Epidermal melanocyte (primary cell): ENCODE measurements at regions not wholly inside any gene's neighbourhood (a gene's known extent, or its start where the extent isn't known, plus 50 kb on each side); places are given as distances from the start of the nearest gene placed in this dataset.

Experiments used
- DNase-seq: peaks from one replicate; pipeline ENCODE4 v3.0.0; 2011; ENCODE audit warnings: low spot score; ENCODE audit not compliant: insufficient read length

DNA sequence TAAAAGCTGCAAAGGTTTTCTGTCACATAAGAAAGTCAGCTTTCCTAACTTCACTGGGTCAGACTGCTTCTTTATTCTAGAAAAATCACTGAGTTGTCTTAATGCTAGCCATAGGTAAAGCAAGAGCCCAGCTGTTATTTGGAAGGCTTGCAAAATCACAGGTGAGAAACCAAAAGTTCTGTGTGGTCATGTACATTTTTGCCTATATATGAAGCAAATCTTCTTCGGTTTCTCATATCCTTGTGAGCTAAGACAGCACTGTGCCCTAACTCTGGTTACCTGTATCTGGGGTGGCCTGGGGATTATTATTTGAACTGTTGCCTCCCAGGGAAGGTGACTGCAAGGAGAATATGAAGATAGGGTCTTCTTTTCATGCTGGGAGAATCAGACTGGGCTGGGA is 444.9 kb upstream of the CLINT1 start:
- no peak for DNase-seq

DNA sequence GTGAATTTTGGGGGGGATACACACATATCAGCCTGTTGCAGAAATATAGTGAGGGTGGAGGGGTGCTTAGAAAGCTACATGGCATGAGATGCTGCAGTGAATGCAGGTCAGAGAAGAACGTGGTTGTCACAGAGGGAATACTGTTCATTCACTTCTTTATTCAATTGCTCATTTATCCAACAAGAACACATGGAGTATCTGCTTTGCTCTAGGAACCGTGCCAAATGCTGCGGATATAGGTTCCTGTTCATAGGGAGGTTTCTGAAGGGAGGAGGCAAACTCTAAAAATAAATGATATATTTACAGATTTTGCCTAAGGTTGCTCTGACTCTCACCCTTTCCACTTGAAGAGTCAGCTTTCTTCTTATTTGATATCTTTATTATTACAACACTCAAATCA is 444.3 kb upstream of the CLINT1 start:
- DNase-seq, result no peak

DNA sequence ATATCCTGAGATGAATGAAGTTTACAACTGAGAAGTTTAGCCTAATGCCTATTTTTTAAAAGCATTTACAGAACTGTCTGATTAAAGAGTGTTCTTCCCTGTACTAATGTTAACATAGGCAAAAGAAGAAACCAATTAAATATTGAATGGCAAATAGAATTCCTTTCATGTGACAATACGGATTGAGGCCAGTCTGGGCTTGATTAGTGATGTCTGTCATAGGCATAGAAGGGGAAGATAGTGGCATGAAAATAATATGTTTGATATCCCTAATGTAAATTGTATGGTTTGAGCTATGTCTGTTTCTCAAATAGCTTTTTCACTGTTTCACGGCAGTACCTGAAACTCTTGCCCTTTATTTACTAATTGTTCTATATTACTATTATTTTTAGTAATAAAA is 443.1 kb upstream of the CLINT1 start:
- no peak for DNase-seq

DNA sequence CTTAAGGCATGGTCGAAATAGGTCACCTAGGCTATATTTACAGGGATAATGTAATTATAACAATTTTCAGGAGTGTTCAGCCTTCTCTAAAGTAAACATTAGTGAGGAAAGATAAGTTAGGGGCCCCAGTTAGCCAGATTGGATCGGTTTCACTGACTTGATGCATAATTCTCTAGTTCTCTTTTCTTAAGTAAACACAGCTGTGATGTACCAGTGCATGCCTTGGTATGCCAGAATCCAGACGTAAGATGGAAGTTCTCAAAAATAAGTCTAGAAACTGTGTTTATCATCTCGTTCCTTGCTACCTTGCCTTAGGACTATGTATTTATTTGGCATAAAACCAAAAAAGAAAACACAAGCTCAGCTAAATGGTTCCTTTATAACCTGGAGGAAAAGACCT is 442.2 kb upstream of the CLINT1 start:
- no peak for DNase-seq

DNA sequence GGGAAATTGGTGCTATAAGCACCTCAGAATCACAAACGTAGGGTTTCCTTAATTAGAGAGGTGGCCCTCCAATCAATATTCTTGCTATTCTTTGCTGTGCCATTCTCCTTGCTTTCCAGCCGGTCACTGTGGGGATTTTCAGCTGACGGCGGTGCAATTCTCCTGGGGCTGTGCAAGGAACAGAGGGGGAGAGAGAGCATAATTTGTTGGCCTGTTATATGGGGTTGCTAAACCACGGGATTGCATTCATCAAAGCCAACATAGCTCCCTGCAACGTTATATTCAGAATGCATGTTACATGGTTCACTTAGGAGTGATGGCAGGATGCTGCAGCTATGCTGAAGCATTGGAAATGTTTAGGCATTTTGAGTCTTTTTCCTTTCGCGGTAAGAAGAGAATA is 441.3 kb upstream of the CLINT1 start:
- no peak for DNase-seq

GRCh38 chr5:158297002-158297527 is 438.1 kb upstream of the CLINT1 start:
- no peak for DNase-seq

DNA sequence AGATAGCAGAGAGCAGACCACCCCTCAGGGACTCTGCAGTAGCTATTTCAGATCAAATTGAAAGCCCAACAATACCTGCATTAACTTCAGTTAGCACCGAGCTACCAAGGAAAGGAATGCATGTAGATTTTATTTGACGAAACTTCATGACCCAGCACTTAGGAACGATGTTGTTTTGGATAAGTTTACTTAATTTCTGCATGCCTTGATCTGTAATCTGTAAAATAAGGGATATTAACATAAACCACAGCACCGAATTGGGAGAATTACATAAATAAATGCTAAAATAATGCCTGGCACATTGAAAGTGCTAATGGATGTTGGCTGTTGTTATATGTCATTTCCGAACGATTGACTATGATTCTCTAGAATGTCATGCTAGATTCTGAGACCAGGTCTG is 435.8 kb upstream of the CLINT1 start:
- no peak for DNase-seq

DNA sequence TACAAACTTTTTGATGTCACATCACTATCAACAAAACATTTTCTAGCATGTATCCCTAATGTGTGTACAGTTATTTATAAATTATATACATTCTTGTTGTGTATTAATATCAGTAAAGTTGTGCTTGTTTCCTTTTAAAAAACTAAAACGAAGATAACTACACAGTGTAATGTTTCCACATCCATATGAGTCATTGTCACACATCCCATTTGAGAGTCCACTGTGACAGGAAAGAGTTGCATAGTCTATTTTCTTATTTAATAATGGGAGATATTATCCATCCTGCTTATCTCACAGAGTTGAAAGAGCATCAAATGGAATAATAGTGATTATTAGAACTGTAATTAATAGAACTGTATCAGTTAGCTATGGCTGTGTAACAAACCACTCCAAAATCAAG is 434.0 kb upstream of the CLINT1 start:
- no peak for DNase-seq

DNA sequence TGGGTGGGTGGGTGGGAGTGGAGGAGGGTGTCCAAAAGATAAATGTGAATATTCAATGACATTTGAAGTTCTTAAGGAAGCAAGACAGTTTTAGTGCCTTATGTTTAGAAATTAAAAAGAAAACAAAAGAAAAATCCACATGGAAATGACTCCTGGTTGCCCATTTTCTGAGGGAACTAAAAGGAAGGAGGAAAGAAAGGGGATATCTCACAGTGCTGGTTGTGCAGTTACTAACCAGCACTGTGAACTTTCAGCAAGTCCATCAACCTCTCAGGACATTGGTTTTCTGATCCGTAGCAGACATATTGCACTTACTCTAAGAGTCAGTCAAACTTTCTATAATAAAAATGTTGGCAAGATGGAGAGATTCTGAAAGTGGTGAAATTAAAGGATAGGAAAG is 431.0 kb upstream of the CLINT1 start:
- DNase-seq, result no peak

DNA sequence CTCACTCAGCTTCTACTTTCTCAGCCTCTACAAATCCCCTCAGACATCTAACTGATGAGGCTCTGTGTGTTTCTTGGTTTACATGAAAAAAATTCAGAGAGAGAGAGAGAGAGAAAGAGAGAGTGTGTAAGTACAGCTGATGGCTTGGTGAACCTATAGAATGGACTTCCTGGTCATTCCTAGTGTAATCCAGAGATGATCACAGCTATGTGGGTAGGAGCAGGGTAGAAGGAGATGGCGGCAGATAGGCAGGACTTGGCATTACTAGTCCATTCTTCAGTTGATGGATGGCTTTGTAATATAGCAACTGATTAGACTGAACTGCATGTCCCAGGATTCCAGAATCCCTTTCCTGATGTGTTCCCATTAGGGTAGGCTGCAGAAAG is 429.3 kb upstream of the CLINT1 start:
- DNase-seq, result no peak

- DNase-seq, result no peak
These were observed 428.8 kb upstream of the CLINT1 start for GRCh38 chr5:158287643-158288271.

GRCh38 chr5:158286827-158287226 is 427.9 kb upstream of the CLINT1 start:
- DNase-seq, result no peak

- DNase-seq, result no peak
These were observed 426.8 kb upstream of the CLINT1 start for GRCh38 chr5:158285698-158286097.

DNA sequence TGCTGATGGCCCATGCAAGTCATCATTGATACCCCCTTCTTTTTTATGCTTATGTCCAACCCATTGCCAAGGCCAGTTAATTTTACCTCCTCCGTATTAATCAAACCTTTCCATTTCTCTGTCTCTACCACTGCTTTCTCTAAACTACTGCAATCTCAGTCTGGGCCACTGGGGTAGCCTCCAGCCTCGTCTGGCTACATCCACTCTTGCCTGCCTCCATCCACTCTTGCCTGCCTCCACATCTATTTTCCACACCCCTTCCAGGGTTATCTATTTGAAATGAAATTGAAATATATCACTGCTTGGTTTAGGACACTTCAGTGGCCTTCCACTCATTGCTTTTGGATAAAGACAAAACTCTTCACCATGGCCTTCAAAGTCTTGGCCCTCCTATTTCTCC is 425.3 kb upstream of the CLINT1 start:
- no peak for DNase-seq

GRCh38 chr5:158283397-158283796 is 424.5 kb upstream of the CLINT1 start:
- DNase-seq, result no peak

DNA sequence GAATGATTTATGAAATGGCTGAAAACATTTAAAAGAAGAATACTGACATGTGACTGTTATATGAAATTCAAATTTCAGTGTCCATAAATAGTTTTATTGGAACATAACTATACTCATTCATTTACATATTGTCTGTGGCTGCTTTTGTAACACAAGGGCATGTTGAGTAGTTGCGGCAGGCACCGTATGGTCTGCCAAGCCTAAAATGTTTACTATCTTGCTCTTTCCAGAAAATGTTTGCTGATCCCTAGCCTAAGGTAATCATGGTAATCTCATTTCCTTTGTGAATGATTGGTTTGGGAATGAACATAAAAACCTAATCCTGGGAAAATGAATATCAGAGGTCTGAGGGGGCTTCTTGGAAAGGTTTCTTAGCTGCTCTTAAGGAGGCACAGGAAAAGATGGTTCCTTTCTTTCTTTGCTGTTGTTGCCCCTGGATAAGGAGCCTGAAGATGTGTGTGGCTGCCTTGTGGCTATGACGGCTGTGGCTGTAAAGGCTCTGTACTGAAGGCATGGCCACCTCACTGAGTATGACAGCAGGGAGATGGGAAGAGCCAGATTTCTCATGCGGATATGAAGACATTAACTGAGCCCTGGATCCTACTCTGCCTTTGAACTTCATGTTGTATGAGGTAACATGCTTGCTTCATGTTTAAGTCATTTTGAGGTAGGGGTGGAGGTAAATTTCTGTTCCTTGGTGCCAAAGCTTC is 419.4 kb upstream of the CLINT1 start:
- no peak for DNase-seq

DNA sequence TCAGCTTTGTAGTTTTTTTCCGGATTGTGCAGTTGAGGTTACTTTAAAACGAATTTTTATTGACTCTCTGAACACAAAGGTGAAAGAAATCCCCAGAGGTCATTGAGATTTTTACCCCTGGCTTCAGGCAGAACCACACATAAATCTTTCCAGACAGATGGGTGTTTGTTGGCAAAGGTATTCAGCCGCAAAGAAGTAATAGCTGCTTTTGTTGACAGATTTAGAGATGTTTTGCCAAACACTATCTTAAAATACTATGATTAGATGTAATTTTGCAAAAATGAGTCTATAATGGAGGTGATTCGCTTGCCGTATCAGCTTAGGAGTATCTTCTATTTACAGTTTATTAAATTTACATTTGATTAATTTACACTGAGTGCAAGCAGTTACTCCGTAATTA is 418.3 kb upstream of the CLINT1 start:
- DNase-seq, result no peak

GRCh38 chr5:158276692-158277091 is 417.7 kb upstream of the CLINT1 start:
- no peak for DNase-seq

DNA sequence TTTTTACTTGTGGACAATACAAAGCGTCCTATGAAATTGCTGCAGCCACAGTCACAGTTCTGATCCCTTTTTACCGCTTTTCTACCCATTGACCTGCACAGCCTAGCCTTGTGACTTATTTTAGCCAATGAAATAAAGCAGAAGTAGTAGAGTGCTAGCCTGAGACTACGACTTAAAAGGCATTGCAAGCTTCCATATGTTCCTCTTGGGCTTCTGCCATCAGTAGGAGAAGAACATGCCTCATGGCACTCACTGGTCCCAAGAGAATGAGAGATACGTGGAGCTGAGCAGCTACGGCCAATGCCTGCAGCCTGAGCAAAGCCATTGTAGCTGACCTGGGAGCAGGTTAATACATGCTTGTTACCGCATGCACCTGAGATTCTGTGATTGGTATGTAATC is 416.6 kb upstream of the CLINT1 start:
- DNase-seq, result no peak

GRCh38 chr5:158273035-158273434 is 414.1 kb upstream of the CLINT1 start:
- no peak for DNase-seq

- DNase-seq, result no peak
These were observed 413.5 kb upstream of the CLINT1 start for GRCh38 chr5:158272409-158272808.

- DNase-seq, result no peak
These were observed 412.1 kb upstream of the CLINT1 start for GRCh38 chr5:158270996-158271554.

- DNase-seq, result no peak
These were observed 409.3 kb upstream of the CLINT1 start for GRCh38 chr5:158268286-158268685.
